ENCODE measurements at regions not wholly inside any gene's neighbourhood (a gene's known extent, or its start where the extent isn't known, plus 50 kb on each side); places are given as distances from the start of the nearest gene placed in this dataset.
A peak's percentile ranks its signal among the peaks of the same experiment; 100 is the strongest.

DNA sequence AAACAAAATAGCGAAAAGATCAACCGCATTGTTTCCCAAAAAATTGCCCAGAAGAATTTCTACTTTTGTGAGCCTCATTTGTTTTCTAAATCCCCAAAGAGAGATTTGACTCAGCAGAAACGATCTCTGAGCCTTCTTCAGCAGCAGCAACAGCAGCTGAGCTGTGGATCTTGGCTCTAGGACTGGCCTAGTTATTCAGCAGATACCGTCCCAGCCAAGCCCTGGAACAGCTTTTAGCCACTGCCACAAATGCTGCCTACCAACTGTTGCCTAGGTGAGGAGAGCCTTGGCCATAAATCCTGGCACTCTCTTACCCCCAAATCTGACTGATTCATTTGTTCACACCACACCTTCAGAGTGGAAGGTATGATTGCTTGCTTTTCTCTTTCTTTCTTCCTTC, 320.1 kb downstream of the TGFB2 start:
- DNase-seq (ENCODE audit: low read depth in 1 of 2, low spot score in 1 of 2) (peak; percentile 53 to 83), FAIRE-seq (peak; percentile 81), ATAC-seq (peak; percentile 89 to 90)
- TF ChIP-seq KDM5A (IDR thresholded peaks at IDR 0.05) (no peak), NPAS2 (CRISPR knock-in tag; IDR thresholded peaks at IDR 0.05; ENCODE audit: borderline replicate concordance) (no peak), ZC3H11A (IDR thresholded peaks at IDR 0.05) (no peak), HOXB13 (CRISPR knock-in tag; IDR thresholded peaks at IDR 0.05; ENCODE audit: low read depth) (0 out of 2 replicates have a peak, but pooled peaks have one; percentile 34), MAFK (IDR thresholded peaks at IDR 0.05; ENCODE audit: partially characterized antibody) (peak; percentile 79), EHF (CRISPR knock-in tag; IDR thresholded peaks at IDR 0.05) (0 out of 2 replicates have a peak, but pooled peaks have one; percentile 45), GATA3 (IDR thresholded peaks at IDR 0.05; ENCODE audit: borderline replicate concordance) (no peak), FOXS1 (CRISPR knock-in tag; IDR thresholded peaks at IDR 0.05) (no peak), NR3C1 (IDR thresholded peaks at IDR 0.05) (no peak), TFCP2L1 (CRISPR knock-in tag; IDR thresholded peaks at IDR 0.05) (no peak), CHD2 (IDR thresholded peaks at IDR 0.05; ENCODE audit: low read length, partially characterized antibody) (no peak), HOXB5 (CRISPR knock-in tag; IDR thresholded peaks at IDR 0.05) (no peak), TP53 (CRISPR knock-in tag; IDR thresholded peaks at IDR 0.05) (no peak), KDM1A (IDR thresholded peaks at IDR 0.05; ENCODE audit: low read depth) (no peak), PHF8 (IDR thresholded peaks at IDR 0.05; ENCODE audit: borderline replicate concordance, low read depth) (no peak), HDAC2 (IDR thresholded peaks at IDR 0.05) (no peak), NFE2L2 (conservative IDR thresholded peaks at IDR 0.05; ENCODE audit: low read length) (no peak), RFX5 (IDR thresholded peaks at IDR 0.05) (no peak), RAD21 (conservative IDR thresholded peaks at IDR 0.05 in 1 of 2, IDR thresholded peaks at IDR 0.05 in 1 of 2) (peak in 1 of 2 experiments; percentile 15; a peak in 1 of 5 replicates), ZSCAN20 (CRISPR knock-in tag; IDR thresholded peaks at IDR 0.05) (no peak), RARB (CRISPR knock-in tag; IDR thresholded peaks at IDR 0.05) (no peak), HEYL (CRISPR knock-in tag; IDR thresholded peaks at IDR 0.05) (no peak), POLR2A (IDR thresholded peaks at IDR 0.05; ENCODE audit: low read length) (no peak)
- TF ChIP-seq, protein P1, sequence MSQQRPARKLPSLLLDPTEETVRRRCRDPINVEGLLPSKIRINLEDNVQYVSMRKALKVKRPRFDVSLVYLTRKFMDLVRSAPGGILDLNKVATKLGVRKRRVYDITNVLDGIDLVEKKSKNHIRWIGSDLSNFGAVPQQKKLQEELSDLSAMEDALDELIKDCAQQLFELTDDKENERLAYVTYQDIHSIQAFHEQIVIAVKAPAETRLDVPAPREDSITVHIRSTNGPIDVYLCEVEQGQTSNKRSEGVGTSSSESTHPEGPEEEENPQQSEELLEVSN (IDR thresholded peaks at IDR 0.05; ENCODE audit: borderline replicate concordance, low read depth), result no peak
- TF ChIP-seq, protein P2, sequence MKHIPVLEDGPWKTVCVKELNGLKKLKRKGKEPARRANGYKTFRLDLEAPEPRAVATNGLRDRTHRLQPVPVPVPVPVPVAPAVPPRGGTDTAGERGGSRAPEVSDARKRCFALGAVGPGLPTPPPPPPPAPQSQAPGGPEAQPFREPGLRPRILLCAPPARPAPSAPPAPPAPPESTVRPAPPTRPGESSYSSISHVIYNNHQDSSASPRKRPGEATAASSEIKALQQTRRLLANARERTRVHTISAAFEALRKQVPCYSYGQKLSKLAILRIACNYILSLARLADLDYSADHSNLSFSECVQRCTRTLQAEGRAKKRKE (CRISPR knock-in tag; IDR thresholded peaks at IDR 0.05; ENCODE audit: low read depth), result no peak
- TF ChIP-seq, protein P3, sequence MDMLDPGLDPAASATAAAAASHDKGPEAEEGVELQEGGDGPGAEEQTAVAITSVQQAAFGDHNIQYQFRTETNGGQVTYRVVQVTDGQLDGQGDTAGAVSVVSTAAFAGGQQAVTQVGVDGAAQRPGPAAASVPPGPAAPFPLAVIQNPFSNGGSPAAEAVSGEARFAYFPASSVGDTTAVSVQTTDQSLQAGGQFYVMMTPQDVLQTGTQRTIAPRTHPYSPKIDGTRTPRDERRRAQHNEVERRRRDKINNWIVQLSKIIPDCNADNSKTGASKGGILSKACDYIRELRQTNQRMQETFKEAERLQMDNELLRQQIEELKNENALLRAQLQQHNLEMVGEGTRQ (IDR thresholded peaks at IDR 0.05), result no peak
- TF ChIP-seq, protein P4, sequence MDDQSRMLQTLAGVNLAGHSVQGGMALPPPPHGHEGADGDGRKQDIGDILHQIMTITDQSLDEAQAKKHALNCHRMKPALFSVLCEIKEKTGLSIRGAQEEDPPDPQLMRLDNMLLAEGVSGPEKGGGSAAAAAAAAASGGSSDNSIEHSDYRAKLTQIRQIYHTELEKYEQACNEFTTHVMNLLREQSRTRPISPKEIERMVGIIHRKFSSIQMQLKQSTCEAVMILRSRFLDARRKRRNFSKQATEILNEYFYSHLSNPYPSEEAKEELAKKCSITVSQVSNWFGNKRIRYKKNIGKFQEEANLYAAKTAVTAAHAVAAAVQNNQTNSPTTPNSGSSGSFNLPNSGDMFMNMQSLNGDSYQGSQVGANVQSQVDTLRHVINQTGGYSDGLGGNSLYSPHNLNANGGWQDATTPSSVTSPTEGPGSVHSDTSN (IDR thresholded peaks at IDR 0.05), result no peak
- H3K4me2 ChIP-seq, result peak overlapping the region; percentile 81
- peak overlapping the region; percentile 86 to 91 for H3K27ac ChIP-seq
- peaks cover 38% of the 10 kb centered on the region for H3K4me1 ChIP-seq
- no peak overlapping the region for H3K4me3 ChIP-seq
- WGBS (ENCODE audit: missing lambda C conversion rate), result 14% methylated on average over 4 of the region's 4 CpGs
- ChIA-PET CTCF (interaction anchor here (1.0 kb wide), 1 partner anchor 12 kb away, joined by 3 read pairs; no protein-coding TSS in a partner anchor), POLR2A (interaction anchor here (1.5 to 2.0 kb wide), 2 partner anchors 9 to 41 kb away, joined by 5 to 7 read pairs; no protein-coding TSS in a partner anchor)
- peaks cover 16% of the 10 kb centered on the region; the same call in 1 of the 3 replicates for H3K9me3 ChIP-seq

DNA sequence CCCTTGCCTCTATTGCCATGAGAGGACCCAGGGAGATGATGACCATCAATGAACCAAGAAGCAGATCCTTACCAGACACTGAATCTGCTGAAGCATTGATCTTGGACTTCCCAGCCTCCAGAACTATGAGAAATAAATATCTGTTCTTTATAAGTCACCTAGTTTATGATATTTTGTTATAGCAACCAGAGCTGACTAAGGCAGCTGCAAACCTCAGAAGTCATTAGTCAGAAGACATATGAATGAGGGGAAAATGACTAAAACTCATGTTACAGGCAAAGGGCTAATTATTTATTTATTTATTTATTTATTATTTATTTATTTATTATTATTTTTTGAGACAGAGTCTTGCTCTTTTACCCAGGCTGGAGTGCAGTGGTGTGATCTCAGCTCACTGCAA, 321.1 kb downstream of the TGFB2 start:
- H3K4me1 ChIP-seq, result peaks cover 28% of the 10 kb centered on the region
- H3K4me3 ChIP-seq, result no peak overlapping the region
- ATAC-seq (no peak), FAIRE-seq (no peak), DNase-seq (ENCODE audit: low read depth in 1 of 2, low spot score in 1 of 2) (no peak)
- CTCF ChIA-PET, result interaction anchor here (1.2 kb wide), 1 partner anchor 8 kb away, joined by 3 read pairs; no protein-coding TSS in a partner anchor
- H3K4me2 ChIP-seq, result peak overlapping the region; percentile 81; the same call in 1 of the 3 replicates
- POLR2A ChIA-PET, result no interaction called here
- peaks cover 16% of the 10 kb centered on the region; the same call in 1 of the 3 replicates for H3K9me3 ChIP-seq
- H3K27ac ChIP-seq, result peak overlapping the region; percentile 86 to 91
- TF ChIP-seq ESRRA (IDR thresholded peaks at IDR 0.05; ENCODE audit: borderline replicate concordance, low read length), result no peak
- no peak for TF ChIP-seq EP300 (IDR thresholded peaks at IDR 0.05)
- no peak for TF ChIP-seq SREBF2 (IDR thresholded peaks at IDR 0.05)
- TF ChIP-seq, protein P1 (IDR thresholded peaks at IDR 0.05; ENCODE audit: borderline replicate concordance, low read depth), result no peak
- peak; percentile 70 for TF ChIP-seq ZC3H11A (IDR thresholded peaks at IDR 0.05)
- no peak for TF ChIP-seq POLR2A (IDR thresholded peaks at IDR 0.05; ENCODE audit: low read length)
